GM08714 (cell line): ENCODE measurements at regions not wholly inside any gene's neighbourhood (a gene's known extent, or its start where the extent isn't known, plus 50 kb on each side); places are given as distances from the start of the nearest gene placed in this dataset.

Source experiments
- H3K4me3 ChIP-seq: fragments of 200-500 bp; sonication (Bioruptor generic); 2 replicates; pipeline ENCODE4 v1.5.1; 2014; ENCODE audit warnings: mild to moderate bottlenecking, low read length, inconsistent platforms
- ZNF274 ChIP-seq: IDR thresholded peaks from 2 replicates; pipeline ENCODE4 v1.6.1; 2012; ENCODE audit warnings: mild to moderate bottlenecking, low read depth, low read length

DNA sequence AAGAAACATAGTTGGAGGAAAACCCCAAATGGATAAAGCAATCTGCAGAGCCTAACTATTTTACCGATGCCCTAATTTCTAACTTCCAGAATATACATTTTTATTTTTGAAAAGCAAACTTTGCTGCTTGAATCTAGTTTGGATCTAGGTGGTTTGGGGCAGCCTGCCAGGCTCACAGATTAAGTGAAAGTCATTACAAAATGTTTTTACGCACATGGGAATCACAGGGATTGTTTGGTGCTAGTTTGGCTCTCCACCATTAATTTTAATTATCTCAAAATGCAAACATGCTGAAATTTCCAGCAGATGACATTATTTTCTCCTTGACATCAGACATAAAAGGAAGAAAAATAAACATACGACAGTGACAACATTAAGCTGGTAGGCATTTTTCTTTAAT lies 166.7 kb upstream of the INHBA start:
- H3K4me3 ChIP-seq = no peak overlapping the region

DNA sequence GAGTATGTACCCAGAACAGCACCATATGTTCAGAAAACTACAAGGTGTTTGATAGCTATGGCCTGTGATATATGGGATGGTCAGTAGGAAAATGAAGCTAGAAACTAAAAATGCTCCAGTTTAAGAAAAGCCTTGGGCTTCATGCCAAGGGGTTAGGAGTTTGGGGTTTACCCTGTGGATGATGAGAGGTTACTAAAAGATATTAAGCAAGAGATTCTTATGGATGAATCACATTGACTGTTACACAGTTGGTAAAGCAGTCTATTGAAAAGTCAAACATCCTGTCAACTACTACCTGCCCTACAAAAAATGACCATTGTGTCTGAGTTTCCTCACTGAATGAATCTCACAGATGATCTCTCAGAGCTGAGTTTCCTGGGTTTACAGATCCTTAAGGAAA lies 166.2 kb upstream of the INHBA start:
- TF ChIP-seq ZNF274 = no peak
- H3K4me3 ChIP-seq = no peak overlapping the region

More for the DNA sequence above, 166.7 kb upstream of the INHBA start:
- TF ChIP-seq ZNF274 = no peak

GRCh38 chr7:41867639-41868280 lies 164.9 kb upstream of the INHBA start:
- no peak for TF ChIP-seq ZNF274
- H3K4me3 ChIP-seq = no peak overlapping the region

DNA sequence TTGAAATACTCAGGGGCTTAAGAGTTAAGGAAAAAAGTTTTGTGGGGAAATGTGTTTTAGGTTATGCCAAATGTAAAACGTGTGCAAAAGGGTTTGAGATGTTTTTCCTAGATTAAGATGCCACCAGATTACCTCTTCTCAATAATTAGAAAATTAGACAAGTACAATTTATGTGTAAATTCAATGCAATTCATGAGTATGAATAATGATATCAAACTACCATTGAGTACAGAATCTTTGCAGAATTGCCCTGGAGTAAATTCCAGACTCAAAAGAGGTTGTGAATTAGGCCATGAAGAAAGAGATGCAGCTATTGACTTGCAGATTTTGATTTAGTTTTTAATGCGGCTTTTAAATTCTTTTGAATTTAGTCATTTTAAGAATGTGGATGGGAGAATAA lies 159.4 kb upstream of the INHBA start:
- no peak for TF ChIP-seq ZNF274
- H3K4me3 ChIP-seq = no peak overlapping the region

GRCh38 chr7:41861642-41862041 lies 158.8 kb upstream of the INHBA start:
- no peak for TF ChIP-seq ZNF274
- H3K4me3 ChIP-seq = no peak overlapping the region

GRCh38 chr7:41858201-41858600 lies 155.3 kb upstream of the INHBA start:
- H3K4me3 ChIP-seq = no peak overlapping the region
- no peak for TF ChIP-seq ZNF274

- TF ChIP-seq ZNF274 = no peak
- H3K4me3 ChIP-seq = no peak overlapping the region
Measured at GRCh38 chr7:41855798-41856197, 152.9 kb upstream of the INHBA start.

DNA sequence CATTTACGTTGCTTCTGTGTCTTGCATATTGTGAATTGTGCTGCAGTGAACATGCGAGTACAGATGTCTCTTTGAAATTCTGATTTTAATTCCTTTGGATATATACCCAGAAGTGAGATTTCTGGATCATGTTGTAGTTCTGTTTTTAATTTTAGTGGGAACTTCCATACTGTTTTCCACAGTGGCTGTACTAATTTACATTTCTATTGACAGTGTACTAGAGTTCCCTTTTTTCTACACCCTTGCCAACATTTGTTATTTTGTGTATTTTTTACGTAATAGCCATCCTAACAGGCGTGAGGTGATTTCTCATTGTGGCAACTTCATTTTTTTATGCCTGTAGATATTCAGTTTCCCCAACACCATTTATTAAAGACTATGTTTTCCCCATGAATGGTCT lies 144.7 kb upstream of the INHBA start:
- no peak overlapping the region for H3K4me3 ChIP-seq
- TF ChIP-seq ZNF274 = no peak

DNA sequence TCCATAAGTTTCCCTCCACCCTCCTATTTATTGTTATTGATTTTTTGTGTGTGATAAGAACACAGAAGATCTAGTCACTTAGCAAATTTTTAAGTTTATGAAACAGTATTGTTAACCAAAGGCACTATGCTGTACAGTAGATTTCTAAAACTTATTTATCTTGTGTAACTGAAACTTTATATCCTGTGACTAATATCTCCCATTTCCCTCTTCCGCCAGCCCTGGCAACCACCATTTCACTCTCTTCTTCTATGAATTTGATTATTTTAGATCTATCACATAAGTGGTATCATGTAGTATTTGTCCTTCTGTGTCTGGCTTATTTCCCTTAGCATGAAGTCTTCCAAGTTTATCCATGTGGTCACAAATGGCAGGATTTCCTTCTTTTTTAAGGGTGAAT lies 144.3 kb upstream of the INHBA start:
- no peak overlapping the region for H3K4me3 ChIP-seq
- no peak for TF ChIP-seq ZNF274

GRCh38 chr7:41842956-41843355 lies 140.1 kb upstream of the INHBA start:
- no peak overlapping the region for H3K4me3 ChIP-seq
- TF ChIP-seq ZNF274 = no peak

- no peak overlapping the region for H3K4me3 ChIP-seq
Measured at GRCh38 chr7:41837916-41838315, 135.0 kb upstream of the INHBA start.

DNA sequence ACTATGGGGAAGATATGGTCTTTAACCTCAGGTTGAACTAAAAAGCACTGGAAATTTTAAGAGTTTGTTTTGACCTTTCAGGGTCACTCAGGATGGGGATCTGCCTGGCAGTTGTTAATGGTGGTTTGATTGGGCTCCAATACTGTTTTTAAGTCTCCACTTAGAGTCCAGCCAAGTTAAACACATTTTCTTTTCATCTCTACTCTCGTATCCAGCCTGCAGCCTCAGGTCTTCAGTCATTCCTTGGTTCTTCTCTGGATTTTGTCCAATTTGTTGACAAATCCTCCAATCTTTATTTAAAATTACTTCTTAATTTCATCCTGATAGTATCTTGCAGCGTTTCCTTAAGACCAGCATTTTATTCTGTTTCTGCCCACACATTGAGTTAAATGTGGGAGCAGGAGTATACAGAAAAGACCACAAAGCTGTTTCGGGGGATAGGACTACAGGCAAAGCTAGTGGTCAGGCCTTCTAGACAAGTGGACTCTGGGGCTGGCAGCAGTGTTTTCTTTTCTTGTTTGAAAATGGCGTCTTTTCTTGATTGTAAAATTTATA lies 133.2 kb upstream of the INHBA start:
- H3K4me3 ChIP-seq = no peak overlapping the region
- TF ChIP-seq ZNF274 = no peak

More at GRCh38 chr7:41837916-41838315, 135.0 kb upstream of the INHBA start:
- TF ChIP-seq ZNF274 = no peak

DNA sequence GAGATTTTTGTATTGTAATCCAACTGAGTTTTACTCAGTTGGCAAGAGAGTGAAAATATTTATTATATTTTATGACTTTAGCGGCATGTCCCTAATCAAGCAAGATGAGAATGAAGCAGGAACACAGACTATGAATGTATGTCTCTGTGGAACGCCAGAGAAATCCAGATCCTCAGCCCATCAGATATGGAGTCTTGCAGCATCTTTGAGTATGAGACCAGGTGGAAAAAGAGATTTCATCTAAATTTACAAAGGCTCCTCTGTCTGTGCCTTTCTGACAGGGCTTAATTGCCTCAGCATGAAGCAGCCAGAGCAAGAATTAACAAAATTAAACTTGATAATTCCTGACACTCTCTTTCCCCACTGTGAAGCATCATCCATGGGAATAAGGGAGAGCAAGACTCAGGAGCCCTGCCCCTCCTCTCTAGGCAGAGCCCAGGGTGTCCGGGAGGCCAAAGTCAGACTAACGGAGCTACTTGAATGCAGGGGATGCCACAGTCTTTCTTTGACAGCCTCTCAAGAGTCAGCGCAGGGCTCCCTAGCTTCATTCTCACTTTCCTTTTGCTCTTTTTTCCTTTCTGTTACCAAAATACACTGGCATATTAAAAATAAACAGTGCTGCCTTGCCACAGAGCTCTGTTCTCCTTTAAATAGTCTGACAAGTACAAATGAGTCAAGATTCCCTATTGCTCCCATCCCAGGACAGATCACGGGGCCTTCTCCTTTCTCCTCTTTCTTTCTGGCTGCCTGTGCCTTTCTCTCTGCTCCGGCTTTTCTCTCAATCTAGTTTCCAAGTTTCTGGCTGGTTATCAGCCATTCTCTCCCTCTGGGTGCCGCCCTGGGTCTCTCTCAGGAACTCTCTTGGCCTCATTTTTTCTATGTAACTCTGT lies 132.2 kb upstream of the INHBA start:
- H3K4me3 ChIP-seq = no peak overlapping the region
- no peak for TF ChIP-seq ZNF274

DNA sequence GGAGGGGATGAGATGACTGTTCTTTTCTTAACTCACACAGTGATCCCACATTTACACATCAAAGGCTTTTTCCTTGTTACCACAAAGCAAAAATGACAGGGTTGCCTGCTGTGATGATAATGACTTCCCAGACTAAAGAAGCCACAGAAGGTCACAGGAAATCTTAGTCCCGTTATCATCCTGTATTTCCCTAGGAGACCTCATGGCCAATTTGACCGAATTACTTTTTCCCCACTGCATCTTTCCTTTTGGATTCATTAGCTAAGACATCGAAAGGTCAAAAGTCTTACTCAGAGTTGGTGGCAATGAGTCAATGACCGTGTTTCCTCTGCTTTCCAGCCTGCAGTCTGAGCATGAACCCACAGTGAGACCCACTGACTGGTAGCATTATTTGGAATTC lies 130.1 kb upstream of the INHBA start:
- no peak overlapping the region for H3K4me3 ChIP-seq
- TF ChIP-seq ZNF274 = no peak

DNA sequence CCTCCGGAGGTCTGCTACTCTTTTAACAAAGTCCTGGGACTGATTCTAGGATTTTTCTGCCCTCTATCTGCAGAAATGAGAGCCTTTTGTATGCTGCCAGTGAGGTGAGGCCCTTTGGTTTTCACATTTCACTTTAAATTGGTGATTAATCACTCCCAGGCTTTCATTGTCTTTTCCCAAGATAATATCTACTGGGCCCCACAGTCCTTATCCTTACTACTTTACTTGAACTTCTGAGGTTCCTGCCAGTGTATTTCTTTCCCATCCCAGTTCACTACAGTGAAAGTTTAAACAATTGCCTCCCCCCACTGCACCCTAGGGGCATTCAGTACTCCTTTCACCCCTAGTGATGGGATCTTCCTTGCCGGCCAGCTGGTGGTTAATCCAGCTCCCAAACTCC lies 127.4 kb upstream of the INHBA start:
- TF ChIP-seq ZNF274 = no peak
- H3K4me3 ChIP-seq = no peak overlapping the region
